Mesenchymal stem cell (in vitro differentiated cells and primary cell): ENCODE measurements at regions not wholly inside any gene's neighbourhood (a gene's known extent, or its start where the extent isn't known, plus 50 kb on each side); places are given as distances from the start of the nearest gene placed in this dataset.

Experiments used
- DNase-seq: peaks from one replicate; pipeline ENCODE4 v3.0.0-alpha.2; 2013
- H2AFZ ChIP-seq: one replicate; pipeline ENCODE4 v1.6.1; 2013; ENCODE audit warnings: low read depth, mild to moderate bottlenecking, control low read depth, inconsistent platforms, low read length, moderate library complexity
- H2AK5ac ChIP-seq: 2 replicates; pipeline ENCODE4 v1.6.1; 2013; ENCODE audit warnings: low read length, moderate library complexity, mild to moderate bottlenecking, inconsistent platforms; ENCODE audit not compliant: severe bottlenecking
- H2BK120ac ChIP-seq: one replicate; pipeline ENCODE4 v1.6.1; 2013; ENCODE audit warnings: low read depth, mild to moderate bottlenecking, inconsistent platforms, low read length, moderate library complexity
- H2BK12ac ChIP-seq, 2 experiments: one replicate each; pipeline ENCODE4 v1.6.1; 2013; ENCODE audit warnings: inconsistent platforms in 2 of 2, low read length in 2 of 2, mild to moderate bottlenecking in 2 of 2, moderate library complexity in 2 of 2, control low read depth in 1 of 2
- H2BK15ac ChIP-seq: one replicate; pipeline ENCODE4 v1.6.1; 2013; ENCODE audit warnings: mild to moderate bottlenecking, low read depth, inconsistent platforms; ENCODE audit not compliant: poor library complexity, severe bottlenecking
- H2BK5ac ChIP-seq: 2 replicates; pipeline ENCODE4 v1.6.1; 2013; ENCODE audit warnings: low read depth, mild to moderate bottlenecking, low read length, control low read depth, inconsistent platforms; ENCODE audit not compliant: poor library complexity, severe bottlenecking
- H3K14ac ChIP-seq, 2 experiments: one replicate each; pipeline ENCODE4 v1.6.1; 2013; ENCODE audit warnings: inconsistent platforms in 2 of 2, low read length in 2 of 2, control low read depth in 1 of 2, mild to moderate bottlenecking in 1 of 2, moderate library complexity in 1 of 2
- H3K18ac ChIP-seq, 2 experiments: one replicate each; pipeline ENCODE4 v1.6.1; 2013; ENCODE audit warnings: inconsistent platforms in 2 of 2, low read length in 2 of 2, control low read depth in 1 of 2, low read depth in 1 of 2, mild to moderate bottlenecking in 1 of 2
- H3K23ac ChIP-seq, 2 experiments: one replicate each; pipeline ENCODE4 v1.6.1; 2013; ENCODE audit warnings: inconsistent platforms in 2 of 2, low read length in 2 of 2, mild to moderate bottlenecking in 2 of 2, moderate library complexity in 2 of 2, control low read depth in 1 of 2
- H3K27ac ChIP-seq: 2 replicates; pipeline ENCODE4 v1.5.1; 2013; ENCODE audit warnings: mild to moderate bottlenecking, moderate library complexity, low read length, control low read depth, inconsistent platforms; ENCODE audit not compliant: poor library complexity, severe bottlenecking
- H3K27me3 ChIP-seq, 2 experiments: 2 replicates each; pipeline versions ENCODE4 v1.6.1 to v1.7.0; 2013; ENCODE audit warnings: low read length in 2 of 2, mild to moderate bottlenecking in 2 of 2, moderate library complexity in 2 of 2, control low read depth in 1 of 2, inconsistent platforms in 1 of 2; ENCODE audit not compliant: control insufficient read depth in 1 of 2, insufficient read depth in 1 of 2
- H3K36me3 ChIP-seq, 2 experiments: 2 replicates each; pipeline versions ENCODE4 v1.6.1 to v1.7.0; 2013; ENCODE audit warnings: low read length in 2 of 2, control low read depth in 1 of 2, inconsistent platforms in 1 of 2, low read depth in 1 of 2, mild to moderate bottlenecking in 1 of 2; ENCODE audit not compliant: insufficient read depth in 2 of 2, control insufficient read depth in 1 of 2
- H3K4ac ChIP-seq, 2 experiments: one replicate each; pipeline ENCODE4 v1.6.1; 2013; ENCODE audit warnings: inconsistent platforms in 2 of 2, low read length in 2 of 2, mild to moderate bottlenecking in 2 of 2, moderate library complexity in 2 of 2, control low read depth in 1 of 2, low read depth in 1 of 2
- H3K4me1 ChIP-seq: 2 replicates; pipeline ENCODE4 v1.6.1; 2013; ENCODE audit warnings: low read depth, low read length, control low read depth; ENCODE audit not compliant: control insufficient read depth, insufficient read depth
- H3K4me2 ChIP-seq: 2 replicates; pipeline ENCODE4 v1.6.1; 2013; ENCODE audit warnings: low read length, mild to moderate bottlenecking, inconsistent platforms; ENCODE audit not compliant: poor library complexity, severe bottlenecking
- H3K4me3 ChIP-seq, 2 experiments: 2 replicates each; pipeline versions ENCODE4 v1.5.1 to v1.7.0; 2013; ENCODE audit warnings: low read length in 2 of 2, mild to moderate bottlenecking in 2 of 2, control low read depth in 1 of 2, low read depth in 1 of 2; ENCODE audit not compliant: insufficient read depth in 1 of 2
- H3K79me1 ChIP-seq: replicated peaks from 2 replicates; pipeline ENCODE4 v1.6.1; 2013; ENCODE audit warnings: mild to moderate bottlenecking, control low read depth, low read length, inconsistent platforms; ENCODE audit not compliant: poor library complexity, severe bottlenecking
- H3K9ac ChIP-seq: 2 replicates; pipeline ENCODE4 v1.7.0; 2013; ENCODE audit warnings: mild to moderate bottlenecking, low read length, moderate library complexity
- H3K9me3 ChIP-seq: 2 replicates; pipeline ENCODE4 v1.7.0; 2013; ENCODE audit warnings: mild to moderate bottlenecking, low read length; ENCODE audit not compliant: control insufficient read depth
- H4K8ac ChIP-seq: one replicate; pipeline ENCODE4 v1.6.1; 2013; ENCODE audit warnings: inconsistent platforms, mild to moderate bottlenecking, low read length, moderate library complexity
- H4K91ac ChIP-seq: one replicate; pipeline ENCODE4 v1.6.1; 2013; ENCODE audit warnings: mild to moderate bottlenecking, low read length, inconsistent platforms
- WGBS: methylation state at CpG from one replicate; pipeline ENCODE4 v1.1.7; 2013; ENCODE audit warnings: mixed read lengths; 5-methylcytosine and 5-hydroxymethylcytosine counted together

GRCh38 chr15:48031466-48031865 lies 89.3 kb upstream of the SLC24A5 start:
- Histone ChIP-seq H3K4ac (no peak overlapping the region), H2AFZ (no peak overlapping the region), H3K27ac (no peak overlapping the region), H3K36me3 (no peaks in the 10 kb centered on the region), H2BK12ac (no peak overlapping the region), H3K79me1 (no peaks in the 10 kb centered on the region), H3K27me3 (peaks cover 0 to 22% of the 10 kb centered on the region in 2 experiments), H3K4me1 (no peaks in the 10 kb centered on the region), H3K23ac (no peak overlapping the region), H2BK5ac (no peak overlapping the region), H2AK5ac (no peak overlapping the region), H3K18ac (no peak overlapping the region), H4K91ac (no peak overlapping the region), H4K8ac (no peak overlapping the region), H3K9ac (no peak overlapping the region), H2BK15ac (no peak overlapping the region), H2BK120ac (no peak overlapping the region), H3K9me3 (no peaks in the 10 kb centered on the region), H3K4me2 (no peak overlapping the region), H3K4me3 (no peak overlapping the region), H3K14ac (no peak overlapping the region)
- no peak for DNase-seq
- WGBS, result 100% methylated on average over 1 of the region's 1 CpG

- H3K79me1 ChIP-seq, result no peaks in the 10 kb centered on the region
These were observed 88.8 kb upstream of the SLC24A5 start for GRCh38 chr15:48031973-48032372.

GRCh38 chr15:48032911-48033310 lies 87.9 kb upstream of the SLC24A5 start:
- Histone ChIP-seq H3K4me3 (no peak overlapping the region), H4K91ac (no peak overlapping the region), H2BK12ac (no peak overlapping the region), H3K23ac (no peak overlapping the region), H4K8ac (no peak overlapping the region), H3K14ac (no peak overlapping the region), H3K9ac (no peak overlapping the region), H2BK15ac (no peak overlapping the region), H3K27ac (no peak overlapping the region), H3K36me3 (no peaks in the 10 kb centered on the region), H3K79me1 (no peaks in the 10 kb centered on the region), H3K18ac (no peak overlapping the region), H3K27me3 (peaks cover 0 to 30% of the 10 kb centered on the region in 2 experiments), H3K4ac (no peak overlapping the region), H3K9me3 (no peaks in the 10 kb centered on the region), H2AFZ (no peak overlapping the region), H2BK5ac (no peak overlapping the region), H3K4me1 (no peaks in the 10 kb centered on the region), H2BK120ac (no peak overlapping the region), H2AK5ac (no peak overlapping the region), H3K4me2 (no peak overlapping the region)
- no peak for DNase-seq
- 67% methylated on average over 1 of the region's 2 CpGs for WGBS

More at GRCh38 chr15:48031973-48032372, 88.8 kb upstream of the SLC24A5 start:
- Histone ChIP-seq H4K8ac (no peak overlapping the region), H3K9me3 (no peaks in the 10 kb centered on the region), H2BK15ac (no peak overlapping the region), H3K23ac (no peak overlapping the region), H3K4me1 (no peaks in the 10 kb centered on the region), H2BK12ac (no peak overlapping the region), H3K4me3 (no peak overlapping the region), H2BK120ac (no peak overlapping the region), H3K18ac (no peak overlapping the region), H3K9ac (no peak overlapping the region), H2AFZ (no peak overlapping the region), H2AK5ac (no peak overlapping the region), H3K27ac (no peak overlapping the region), H3K27me3 (peaks cover 0 to 24% of the 10 kb centered on the region in 2 experiments), H3K36me3 (no peaks in the 10 kb centered on the region), H3K14ac (no peak overlapping the region), H3K4me2 (no peak overlapping the region), H3K4ac (no peak overlapping the region), H4K91ac (no peak overlapping the region), H2BK5ac (no peak overlapping the region)
- WGBS, result 100% methylated on average over 2 of the region's 6 CpGs
- no peak for DNase-seq

- no peak overlapping the region for H2AK5ac ChIP-seq
- H3K4me2 ChIP-seq, result no peak overlapping the region
- no peak overlapping the region for H3K14ac ChIP-seq
- no peak overlapping the region for H2BK12ac ChIP-seq
- H2BK120ac ChIP-seq, result no peak overlapping the region
- WGBS, result 100% methylated on average over 2 of the region's 2 CpGs
- H3K4me3 ChIP-seq, result no peak overlapping the region
- no peak overlapping the region for H3K4ac ChIP-seq
- no peak overlapping the region for H2BK5ac ChIP-seq
- H3K23ac ChIP-seq, result no peak overlapping the region
- H2BK15ac ChIP-seq, result no peak overlapping the region
- H4K91ac ChIP-seq, result no peak overlapping the region
- H3K9ac ChIP-seq, result no peak overlapping the region
- no peak overlapping the region for H3K18ac ChIP-seq
- peaks cover 1% of the 10 kb centered on the region for H3K4me1 ChIP-seq
- H2AFZ ChIP-seq, result no peak overlapping the region
- no peak overlapping the region for H3K27ac ChIP-seq
- H3K9me3 ChIP-seq, result no peaks in the 10 kb centered on the region
- no peak overlapping the region for H4K8ac ChIP-seq
- H3K27me3 ChIP-seq, result peaks cover 0 to 23% of the 10 kb centered on the region in 2 experiments
- no peak for DNase-seq
- no peaks in the 10 kb centered on the region for H3K79me1 ChIP-seq
- H3K36me3 ChIP-seq, result no peaks in the 10 kb centered on the region
These were observed 82.6 kb upstream of the SLC24A5 start for GRCh38 chr15:48038221-48038620.
